ENCODE measurements at regions not wholly inside any gene's neighbourhood (a gene's known extent, or its start where the extent isn't known, plus 50 kb on each side); places are given as distances from the start of the nearest gene placed in this dataset.

GRCh38 chr5:71788794-71789193, 69.7 kb downstream of the CARTPT start:
- TF ChIP-seq CTCF (IDR thresholded peaks at IDR 0.05) (no peak), ZFX (IDR thresholded peaks at IDR 0.05; ENCODE audit: borderline replicate concordance) (no peak)

Measured in 22Rv1 (cell line).